Esophagus squamous epithelium (tissue), 4 donors: ENCODE measurements at regions not wholly inside any gene's neighbourhood (a gene's known extent, or its start where the extent isn't known, plus 50 kb on each side); places are given as distances from the start of the nearest gene placed in this dataset.

Experiments used
- CTCF ChIP-seq, 6 experiments: fragments of 450-650 bp in 4 of 6; fragments of 200-600 bp in 2 of 6; sonication (generic) in 2 of 6; IDR thresholded peaks; one replicate each; pipeline ENCODE4 v1.5.1; 2016 to 2019; ENCODE audit warnings: antibody characterized with exemption in 6 of 6, mild to moderate bottlenecking in 4 of 6, moderate library complexity in 4 of 6
- POLR2A ChIP-seq, 4 donors: fragments of 450-650 bp; IDR thresholded peaks; one replicate each; pipeline ENCODE4 v1.6.1; 2017; ENCODE audit warnings: antibody characterized with exemption in 4 of 4, mild to moderate bottlenecking in 4 of 4, moderate library complexity in 3 of 4

- TF ChIP-seq POLR2A (IDR thresholded peaks at IDR 0.05) (no peak), CTCF (IDR thresholded peaks at IDR 0.05) (no peak)
Measured at GRCh38 chr12:92038476-92038875, 107.2 kb downstream of the BTG1 start.
